ENCODE measurements at regions not wholly inside any gene's neighbourhood (a gene's known extent, or its start where the extent isn't known, plus 50 kb on each side); places are given as distances from the start of the nearest gene placed in this dataset.

DNA sequence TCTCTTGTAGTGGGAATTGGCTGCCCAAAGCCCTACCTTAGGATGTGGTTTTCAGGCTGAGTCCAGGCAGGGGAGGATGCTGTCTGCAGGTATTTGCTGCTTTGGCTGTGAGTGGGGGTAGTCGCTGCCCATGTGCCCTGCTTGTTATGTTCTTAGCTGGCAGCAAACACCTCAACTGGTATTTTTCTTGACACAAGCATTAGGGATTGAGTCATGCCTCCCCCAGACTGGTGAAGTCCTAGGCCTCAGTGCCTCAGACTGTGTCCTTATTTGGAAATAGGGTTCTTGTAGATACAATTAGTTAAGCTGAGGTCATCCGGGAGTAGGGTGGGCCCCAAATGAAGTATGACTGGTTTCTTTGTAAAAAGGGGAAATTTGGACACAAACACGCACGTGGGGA, 808.3 kb upstream of the EEF2KMT start:
- no peak for TF ChIP-seq OSR1 (CRISPR knock-in tag; IDR thresholded peaks at IDR 0.05)
- TF ChIP-seq GLIS3 (CRISPR knock-in tag; IDR thresholded peaks at IDR 0.05): no peak
- no peak for TF ChIP-seq ZFP3 (CRISPR knock-in tag; IDR thresholded peaks at IDR 0.05)
- no peak for TF ChIP-seq ZNF8 (CRISPR knock-in tag; IDR thresholded peaks at IDR 0.05)
- no peak for TF ChIP-seq ESRRG (CRISPR knock-in tag; IDR thresholded peaks at IDR 0.05)
- TF ChIP-seq ARNTL (CRISPR knock-in tag; IDR thresholded peaks at IDR 0.05; ENCODE audit: borderline replicate concordance, low read depth): no peak
- no peak for TF ChIP-seq RARB (CRISPR knock-in tag; IDR thresholded peaks at IDR 0.05)
- no peak for TF ChIP-seq ZNF565 (CRISPR knock-in tag; conservative IDR thresholded peaks at IDR 0.05; ENCODE audit: low read depth)
- no peak for TF ChIP-seq ISL1 (CRISPR knock-in tag; IDR thresholded peaks at IDR 0.05)
- no peak for TF ChIP-seq TCF4 (CRISPR knock-in tag; IDR thresholded peaks at IDR 0.05; ENCODE audit: borderline replicate concordance)
- TF ChIP-seq, protein P1, sequence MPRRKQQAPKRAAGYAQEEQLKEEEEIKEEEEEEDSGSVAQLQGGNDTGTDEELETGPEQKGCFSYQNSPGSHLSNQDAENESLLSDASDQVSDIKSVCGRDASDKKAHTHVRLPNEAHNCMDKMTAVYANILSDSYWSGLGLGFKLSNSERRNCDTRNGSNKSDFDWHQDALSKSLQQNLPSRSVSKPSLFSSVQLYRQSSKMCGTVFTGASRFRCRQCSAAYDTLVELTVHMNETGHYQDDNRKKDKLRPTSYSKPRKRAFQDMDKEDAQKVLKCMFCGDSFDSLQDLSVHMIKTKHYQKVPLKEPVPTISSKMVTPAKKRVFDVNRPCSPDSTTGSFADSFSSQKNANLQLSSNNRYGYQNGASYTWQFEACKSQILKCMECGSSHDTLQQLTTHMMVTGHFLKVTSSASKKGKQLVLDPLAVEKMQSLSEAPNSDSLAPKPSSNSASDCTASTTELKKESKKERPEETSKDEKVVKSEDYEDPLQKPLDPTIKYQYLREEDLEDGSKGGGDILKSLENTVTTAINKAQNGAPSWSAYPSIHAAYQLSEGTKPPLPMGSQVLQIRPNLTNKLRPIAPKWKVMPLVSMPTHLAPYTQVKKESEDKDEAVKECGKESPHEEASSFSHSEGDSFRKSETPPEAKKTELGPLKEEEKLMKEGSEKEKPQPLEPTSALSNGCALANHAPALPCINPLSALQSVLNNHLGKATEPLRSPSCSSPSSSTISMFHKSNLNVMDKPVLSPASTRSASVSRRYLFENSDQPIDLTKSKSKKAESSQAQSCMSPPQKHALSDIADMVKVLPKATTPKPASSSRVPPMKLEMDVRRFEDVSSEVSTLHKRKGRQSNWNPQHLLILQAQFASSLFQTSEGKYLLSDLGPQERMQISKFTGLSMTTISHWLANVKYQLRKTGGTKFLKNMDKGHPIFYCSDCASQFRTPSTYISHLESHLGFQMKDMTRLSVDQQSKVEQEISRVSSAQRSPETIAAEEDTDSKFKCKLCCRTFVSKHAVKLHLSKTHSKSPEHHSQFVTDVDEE (CRISPR knock-in tag; IDR thresholded peaks at IDR 0.05): no peak
- no peak for TF ChIP-seq ZC3H10 (CRISPR knock-in tag; IDR thresholded peaks at IDR 0.05)
- TF ChIP-seq PPARA (CRISPR knock-in tag; IDR thresholded peaks at IDR 0.05; ENCODE audit: borderline replicate concordance): no peak
- TF ChIP-seq, protein P2, sequence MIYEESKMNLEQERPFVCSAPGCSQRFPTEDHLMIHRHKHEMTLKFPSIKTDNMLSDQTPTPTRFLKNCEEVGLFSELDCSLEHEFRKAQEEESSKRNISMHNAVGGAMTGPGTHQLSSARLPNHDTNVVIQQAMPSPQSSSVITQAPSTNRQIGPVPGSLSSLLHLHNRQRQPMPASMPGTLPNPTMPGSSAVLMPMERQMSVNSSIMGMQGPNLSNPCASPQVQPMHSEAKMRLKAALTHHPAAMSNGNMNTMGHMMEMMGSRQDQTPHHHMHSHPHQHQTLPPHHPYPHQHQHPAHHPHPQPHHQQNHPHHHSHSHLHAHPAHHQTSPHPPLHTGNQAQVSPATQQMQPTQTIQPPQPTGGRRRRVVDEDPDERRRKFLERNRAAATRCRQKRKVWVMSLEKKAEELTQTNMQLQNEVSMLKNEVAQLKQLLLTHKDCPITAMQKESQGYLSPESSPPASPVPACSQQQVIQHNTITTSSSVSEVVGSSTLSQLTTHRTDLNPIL (CRISPR knock-in tag; IDR thresholded peaks at IDR 0.05; ENCODE audit: low read depth): no peak
- TF ChIP-seq, protein P3, sequence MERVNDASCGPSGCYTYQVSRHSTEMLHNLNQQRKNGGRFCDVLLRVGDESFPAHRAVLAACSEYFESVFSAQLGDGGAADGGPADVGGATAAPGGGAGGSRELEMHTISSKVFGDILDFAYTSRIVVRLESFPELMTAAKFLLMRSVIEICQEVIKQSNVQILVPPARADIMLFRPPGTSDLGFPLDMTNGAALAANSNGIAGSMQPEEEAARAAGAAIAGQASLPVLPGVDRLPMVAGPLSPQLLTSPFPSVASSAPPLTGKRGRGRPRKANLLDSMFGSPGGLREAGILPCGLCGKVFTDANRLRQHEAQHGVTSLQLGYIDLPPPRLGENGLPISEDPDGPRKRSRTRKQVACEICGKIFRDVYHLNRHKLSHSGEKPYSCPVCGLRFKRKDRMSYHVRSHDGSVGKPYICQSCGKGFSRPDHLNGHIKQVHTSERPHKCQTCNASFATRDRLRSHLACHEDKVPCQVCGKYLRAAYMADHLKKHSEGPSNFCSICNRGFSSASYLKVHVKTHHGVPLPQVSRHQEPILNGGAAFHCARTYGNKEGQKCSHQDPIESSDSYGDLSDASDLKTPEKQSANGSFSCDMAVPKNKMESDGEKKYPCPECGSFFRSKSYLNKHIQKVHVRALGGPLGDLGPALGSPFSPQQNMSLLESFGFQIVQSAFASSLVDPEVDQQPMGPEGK (CRISPR knock-in tag; IDR thresholded peaks at IDR 0.05; ENCODE audit: borderline replicate concordance): no peak
- TF ChIP-seq BACH2 (CRISPR knock-in tag; IDR thresholded peaks at IDR 0.05; ENCODE audit: borderline replicate concordance): no peak
- TF ChIP-seq, protein P4, sequence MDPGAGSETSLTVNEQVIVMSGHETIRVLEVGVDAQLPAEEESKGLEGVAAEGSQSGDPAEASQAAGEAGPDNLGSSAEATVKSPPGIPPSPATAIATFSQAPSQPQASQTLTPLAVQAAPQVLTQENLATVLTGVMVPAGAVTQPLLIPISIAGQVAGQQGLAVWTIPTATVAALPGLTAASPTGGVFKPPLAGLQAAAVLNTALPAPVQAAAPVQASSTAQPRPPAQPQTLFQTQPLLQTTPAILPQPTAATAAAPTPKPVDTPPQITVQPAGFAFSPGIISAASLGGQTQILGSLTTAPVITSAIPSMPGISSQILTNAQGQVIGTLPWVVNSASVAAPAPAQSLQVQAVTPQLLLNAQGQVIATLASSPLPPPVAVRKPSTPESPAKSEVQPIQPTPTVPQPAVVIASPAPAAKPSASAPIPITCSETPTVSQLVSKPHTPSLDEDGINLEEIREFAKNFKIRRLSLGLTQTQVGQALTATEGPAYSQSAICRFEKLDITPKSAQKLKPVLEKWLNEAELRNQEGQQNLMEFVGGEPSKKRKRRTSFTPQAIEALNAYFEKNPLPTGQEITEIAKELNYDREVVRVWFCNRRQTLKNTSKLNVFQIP (CRISPR knock-in tag; IDR thresholded peaks at IDR 0.05; ENCODE audit: borderline replicate concordance, low read depth): no peak
- no peak for TF ChIP-seq ZNF70 (CRISPR knock-in tag; IDR thresholded peaks at IDR 0.05)
- TF ChIP-seq SNAI2 (CRISPR knock-in tag; IDR thresholded peaks at IDR 0.05): no peak
- no peak for ATAC-seq

DNA sequence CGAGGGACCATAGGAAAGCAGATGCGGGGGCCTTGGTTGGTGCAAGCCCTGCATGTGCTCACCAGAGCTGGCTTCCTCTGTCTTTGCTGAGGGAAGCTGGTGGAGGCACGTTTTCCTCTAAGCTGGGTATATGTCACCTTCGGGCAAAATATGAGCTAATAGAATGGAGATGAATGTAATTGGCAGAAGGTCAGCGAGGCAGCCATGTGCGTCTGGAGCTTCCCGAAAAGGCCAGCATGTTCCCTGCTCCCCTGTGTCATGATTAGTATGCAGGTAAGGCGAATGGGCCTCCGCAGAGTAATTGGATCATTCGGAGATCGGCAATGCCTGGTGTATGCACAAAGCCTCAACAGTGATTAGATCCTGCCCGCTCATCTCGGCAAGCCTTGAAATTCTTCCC, 806.2 kb upstream of the EEF2KMT start:
- ATAC-seq: no peak

More for the DNA sequence above, 806.2 kb upstream of the EEF2KMT start:
- TF ChIP-seq ESRRG (CRISPR knock-in tag; IDR thresholded peaks at IDR 0.05): no peak
- TF ChIP-seq ZC3H10 (CRISPR knock-in tag; IDR thresholded peaks at IDR 0.05): no peak
- no peak for TF ChIP-seq GLIS3 (CRISPR knock-in tag; IDR thresholded peaks at IDR 0.05)
- no peak for TF ChIP-seq OSR1 (CRISPR knock-in tag; IDR thresholded peaks at IDR 0.05)
- no peak for TF ChIP-seq TCF4 (CRISPR knock-in tag; IDR thresholded peaks at IDR 0.05; ENCODE audit: borderline replicate concordance)
- no peak for TF ChIP-seq PPARA (CRISPR knock-in tag; IDR thresholded peaks at IDR 0.05; ENCODE audit: borderline replicate concordance)
- TF ChIP-seq SNAI2 (CRISPR knock-in tag; IDR thresholded peaks at IDR 0.05): no peak
- TF ChIP-seq RARB (CRISPR knock-in tag; IDR thresholded peaks at IDR 0.05): no peak
- TF ChIP-seq ZNF8 (CRISPR knock-in tag; IDR thresholded peaks at IDR 0.05): no peak
- TF ChIP-seq TOX (CRISPR knock-in tag; IDR thresholded peaks at IDR 0.05; ENCODE audit: borderline replicate concordance): no peak
- TF ChIP-seq, protein P3 (CRISPR knock-in tag; IDR thresholded peaks at IDR 0.05; ENCODE audit: borderline replicate concordance): no peak
- no peak for TF ChIP-seq ZNF70 (CRISPR knock-in tag; IDR thresholded peaks at IDR 0.05)
- no peak for TF ChIP-seq ARNTL (CRISPR knock-in tag; IDR thresholded peaks at IDR 0.05; ENCODE audit: borderline replicate concordance, low read depth)
- no peak for TF ChIP-seq BACH2 (CRISPR knock-in tag; IDR thresholded peaks at IDR 0.05; ENCODE audit: borderline replicate concordance)
- TF ChIP-seq, protein P2 (CRISPR knock-in tag; IDR thresholded peaks at IDR 0.05; ENCODE audit: low read depth): no peak
- TF ChIP-seq, protein P4 (CRISPR knock-in tag; IDR thresholded peaks at IDR 0.05; ENCODE audit: borderline replicate concordance, low read depth): no peak
- TF ChIP-seq ZNF565 (CRISPR knock-in tag; conservative IDR thresholded peaks at IDR 0.05; ENCODE audit: low read depth): no peak
- TF ChIP-seq ISL1 (CRISPR knock-in tag; IDR thresholded peaks at IDR 0.05): no peak
- no peak for TF ChIP-seq ZFP30 (CRISPR knock-in tag; IDR thresholded peaks at IDR 0.05)

Data from SK-N-SH treated with all-trans-retinoic acid at 6 μM for 48 hours (cell line).